HG02610 (cell line): ENCODE measurements at regions not wholly inside any gene's neighbourhood (a gene's known extent, or its start where the extent isn't known, plus 50 kb on each side); places are given as distances from the start of the nearest gene placed in this dataset.

ENCODE experiments used
- ATAC-seq: cut with Tn5 transposase; IDR thresholded peaks from one replicate; pipeline ENCODE4 v1.9.1; 2021; ENCODE audit warnings: mild to moderate bottlenecking, moderate library complexity; ENCODE audit not compliant: unreplicated experiment

GRCh38 chr11:112507281-112507680 is 246.6 kb upstream of the PLET1 start:
- ATAC-seq, result no peak

DNA sequence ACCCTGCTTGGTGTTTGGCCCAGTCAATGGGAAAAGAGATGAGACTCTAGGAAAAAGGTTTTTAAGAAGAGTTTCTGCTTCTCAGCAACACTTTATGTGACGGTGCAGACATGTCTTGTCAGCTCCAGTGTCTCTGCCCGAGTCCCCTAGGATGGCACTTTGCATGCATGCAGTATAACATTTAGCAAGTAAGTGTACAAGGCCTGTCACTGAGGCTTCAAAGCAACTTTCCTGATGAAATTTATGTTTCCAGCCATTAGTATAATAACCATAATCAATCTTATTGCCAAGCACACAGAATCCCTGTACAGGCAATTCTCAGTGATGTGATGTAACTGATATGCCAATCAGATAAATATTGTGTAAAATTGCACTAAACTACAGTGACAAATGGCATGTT is 248.1 kb upstream of the PLET1 start:
- no peak for ATAC-seq

GRCh38 chr11:112509300-112509699 is 248.6 kb upstream of the PLET1 start:
- no peak for ATAC-seq

- ATAC-seq, result no peak
Measured at GRCh38 chr11:112511271-112511670, 250.6 kb upstream of the PLET1 start.

- ATAC-seq, result no peak
Measured at GRCh38 chr11:112511911-112512310, 251.3 kb upstream of the PLET1 start.

DNA sequence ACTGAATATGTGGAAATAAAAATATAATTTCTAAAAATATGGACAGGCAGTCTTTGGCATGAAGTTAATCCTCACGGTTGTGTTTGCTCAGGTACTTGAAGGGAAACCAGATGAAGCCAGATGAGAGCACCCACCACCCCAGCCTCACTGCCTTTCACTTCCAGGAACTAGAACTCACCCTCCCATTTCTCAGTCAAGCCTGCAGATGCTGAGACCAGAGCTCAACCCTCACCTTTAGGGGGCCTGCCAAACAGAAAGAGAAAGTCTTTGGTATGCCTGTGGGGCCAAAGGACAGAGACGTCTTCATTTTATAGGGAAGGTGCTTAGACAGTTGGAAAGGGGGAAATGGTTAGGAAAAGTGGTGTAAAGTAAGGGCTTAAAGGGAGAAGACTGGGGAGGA is 252.8 kb upstream of the PLET1 start:
- ATAC-seq, result no peak

DNA sequence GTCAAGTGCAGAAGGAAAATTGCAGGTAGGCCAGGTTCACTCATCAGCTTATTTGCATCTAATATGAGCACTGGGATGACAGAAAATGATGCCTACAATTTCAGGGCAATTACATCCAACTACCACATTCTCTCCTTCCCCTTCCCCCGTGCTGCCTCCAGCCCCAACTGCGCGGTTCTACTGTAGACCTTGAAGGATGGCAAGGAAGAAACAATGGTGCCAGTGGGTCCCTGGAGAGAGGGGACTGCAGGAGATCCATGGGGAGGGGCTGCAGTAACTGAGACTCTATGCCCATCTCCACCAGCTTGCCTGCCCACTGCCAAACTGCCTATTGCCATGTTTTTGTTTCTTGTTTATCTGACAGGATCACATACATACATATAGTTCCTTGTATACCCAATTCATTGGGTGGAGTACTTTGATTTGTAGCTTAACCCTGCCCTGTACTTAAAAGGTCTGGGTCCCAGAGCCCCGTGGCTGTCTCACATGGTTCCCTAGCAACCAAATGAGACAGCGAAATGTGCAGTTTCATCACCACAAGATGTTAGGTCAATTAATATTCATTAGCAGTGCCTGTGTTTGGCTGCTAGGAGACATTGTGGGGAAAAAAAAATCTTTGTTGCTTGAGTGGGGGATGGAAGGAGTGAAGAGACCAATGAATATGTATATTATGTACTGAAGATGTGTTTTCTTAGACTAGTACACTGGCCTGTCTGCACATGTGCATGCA is 253.5 kb upstream of the PLET1 start:
- no peak for ATAC-seq

GRCh38 chr11:112516261-112516660 is 255.6 kb upstream of the PLET1 start:
- no peak for ATAC-seq

DNA sequence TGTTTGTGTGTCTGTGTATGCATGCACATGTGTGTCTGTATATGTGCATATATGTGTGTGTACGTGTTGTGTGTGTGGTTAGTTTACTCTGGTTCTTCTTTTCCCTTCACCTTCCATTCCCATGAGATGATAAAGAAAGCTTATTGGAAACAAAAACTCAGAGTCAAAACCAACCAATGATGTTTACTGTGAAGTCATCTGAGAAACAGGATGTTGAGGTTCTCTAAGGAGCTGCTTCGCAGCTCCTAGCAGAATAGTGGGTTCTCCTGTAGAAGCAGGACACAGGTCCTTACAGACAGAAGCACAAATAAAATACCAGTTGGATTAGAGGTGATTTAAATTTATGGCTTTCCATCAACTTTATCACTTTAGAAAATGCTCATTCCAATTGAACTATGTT is 256.1 kb upstream of the PLET1 start:
- ATAC-seq, result no peak

DNA sequence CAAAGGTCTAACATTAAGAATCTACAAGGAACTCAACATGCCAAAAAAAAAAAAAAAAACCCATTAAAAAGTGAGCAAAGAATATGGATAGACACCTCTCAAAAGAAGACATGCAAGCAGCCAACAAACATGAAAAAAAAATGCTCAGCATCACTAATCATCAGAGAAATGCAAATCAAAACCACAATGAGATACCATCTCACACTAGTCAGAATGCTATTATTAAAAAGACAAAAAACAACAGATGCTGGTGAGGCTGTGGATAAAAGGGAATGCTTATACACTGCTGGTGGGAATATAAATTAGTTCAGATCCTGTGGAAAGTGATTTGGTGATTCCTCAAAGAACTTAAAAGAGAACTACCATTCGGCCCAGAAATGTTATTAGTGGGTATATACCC is 257.7 kb upstream of the PLET1 start:
- no peak for ATAC-seq

- ATAC-seq, result no peak
Measured at GRCh38 chr11:112519751-112520150, 259.1 kb upstream of the PLET1 start.

DNA sequence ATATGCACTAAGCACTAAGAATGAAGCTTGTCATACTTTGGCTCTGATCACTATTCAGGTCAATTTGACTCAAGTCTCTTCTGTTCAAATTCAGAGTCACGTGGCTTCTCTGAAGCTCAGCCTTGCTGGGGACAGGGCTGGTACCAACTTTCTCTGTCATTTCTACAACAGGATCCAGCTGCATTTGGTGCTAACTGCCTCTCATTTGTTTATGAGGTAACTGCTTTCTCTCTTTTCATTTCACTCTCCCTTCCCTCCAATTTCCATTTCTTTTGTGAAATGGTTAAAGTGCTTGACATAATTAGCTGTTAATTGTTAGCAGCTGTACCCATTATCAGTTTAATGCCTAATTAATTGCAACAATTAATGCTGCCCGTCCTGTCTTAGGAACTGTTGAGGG is 259.7 kb upstream of the PLET1 start:
- no peak for ATAC-seq

GRCh38 chr11:112522536-112522935 is 261.9 kb upstream of the PLET1 start:
- no peak for ATAC-seq

DNA sequence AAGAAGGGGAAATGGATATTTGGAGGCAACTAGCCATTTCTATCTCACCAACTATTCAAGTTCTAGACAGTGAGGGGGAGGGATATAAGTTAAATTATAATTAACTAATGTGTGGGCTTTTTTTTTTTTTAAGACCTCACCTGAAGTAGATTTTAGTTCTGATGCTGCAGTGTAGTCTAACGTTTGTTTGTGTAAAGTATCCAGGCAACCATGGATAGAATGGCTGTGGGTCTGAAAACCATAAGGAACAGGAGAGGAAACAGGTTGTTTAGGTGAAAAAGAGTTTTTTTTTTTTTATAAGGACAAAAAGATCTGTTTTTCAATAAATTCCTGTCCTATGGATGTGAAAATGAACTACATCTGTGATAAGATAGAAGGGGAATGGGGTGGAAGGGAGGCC is 262.4 kb upstream of the PLET1 start:
- ATAC-seq, result no peak

DNA sequence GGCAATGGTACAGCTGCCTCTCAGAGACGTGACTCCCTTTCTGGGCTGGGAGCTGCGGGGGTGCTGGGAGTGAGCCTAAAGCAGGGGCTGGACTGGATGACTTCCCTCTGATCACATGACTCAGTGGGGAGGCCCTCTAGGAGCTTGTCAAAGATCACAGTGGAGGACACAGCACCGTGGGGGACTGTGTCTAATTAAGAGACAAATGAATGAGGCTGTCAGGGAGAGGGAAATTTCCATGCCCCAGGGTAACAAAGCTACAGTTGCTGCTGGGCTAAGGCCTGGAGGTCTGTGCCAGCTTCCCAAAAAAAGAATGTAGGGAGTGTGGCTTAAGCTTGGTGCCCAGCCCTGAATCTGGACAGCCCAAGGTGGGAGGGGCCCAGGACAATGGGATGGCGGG is 262.8 kb upstream of the PLET1 start:
- no peak for ATAC-seq

GRCh38 chr11:112523951-112524350 is 263.3 kb upstream of the PLET1 start:
- no peak for ATAC-seq

DNA sequence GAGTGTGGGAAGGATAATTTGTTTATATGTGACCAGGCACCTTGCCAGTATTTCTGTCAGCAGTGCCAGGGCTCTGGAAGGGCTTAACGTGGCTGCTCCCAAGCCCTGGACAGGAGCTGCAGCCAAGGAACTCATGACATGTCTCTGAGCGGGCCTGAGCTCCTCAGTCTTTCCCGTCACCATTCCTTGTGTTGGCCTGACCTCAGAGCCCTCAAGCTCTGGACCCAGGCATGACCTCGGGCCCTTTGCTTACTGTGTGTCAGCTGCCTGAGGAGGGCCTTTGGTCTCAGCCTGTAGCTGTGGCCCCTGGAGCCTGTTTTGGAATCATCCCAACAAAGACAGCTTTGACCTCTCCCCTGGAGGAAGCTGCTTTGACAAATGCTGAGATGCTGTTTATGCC is 264.1 kb upstream of the PLET1 start:
- no peak for ATAC-seq

DNA sequence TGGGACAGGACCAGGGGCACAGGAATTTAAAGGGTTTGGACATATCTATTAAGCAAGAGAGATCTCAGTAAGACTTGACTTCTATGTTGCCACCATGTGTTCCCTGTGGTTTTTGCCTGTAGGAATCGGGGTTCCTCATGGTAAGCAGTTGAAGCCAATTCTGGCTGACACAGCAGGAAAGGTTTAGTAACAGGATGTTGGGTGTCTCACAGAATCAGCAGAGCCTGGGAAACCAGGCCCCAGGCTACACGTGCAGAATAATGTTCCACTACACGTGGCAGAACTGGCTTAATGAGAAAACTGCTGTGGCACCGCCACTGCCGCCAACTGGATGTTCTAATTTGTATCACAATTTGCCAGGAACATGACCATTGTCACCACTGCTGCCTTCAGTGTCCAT is 264.6 kb upstream of the PLET1 start:
- ATAC-seq, result no peak

- no peak for ATAC-seq
Measured at GRCh38 chr11:112525844-112526590, 265.4 kb upstream of the PLET1 start.

GRCh38 chr11:112526699-112527416 is 266.2 kb upstream of the PLET1 start:
- ATAC-seq, result no peak

DNA sequence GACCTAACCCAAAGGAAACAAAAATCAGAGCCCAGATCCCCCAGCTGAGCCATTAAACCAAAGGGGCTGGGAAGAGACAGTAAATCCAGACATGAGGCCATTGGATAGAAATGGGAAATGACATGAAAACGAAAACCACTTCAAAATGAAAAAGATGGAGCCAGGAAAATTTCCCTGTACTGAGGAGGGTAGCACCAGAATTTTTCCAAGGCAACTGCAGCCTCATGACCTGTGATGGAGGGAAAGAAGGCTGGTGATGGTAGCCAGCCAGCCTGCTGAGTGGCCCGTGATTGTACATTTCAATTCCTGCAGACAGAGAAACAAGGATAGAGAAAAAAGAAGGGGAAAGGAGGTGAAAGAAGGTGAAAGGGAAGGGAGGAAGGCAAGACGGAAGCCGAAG is 268.4 kb upstream of the PLET1 start:
- no peak for ATAC-seq

GRCh38 chr11:112532506-112532905 is 271.8 kb upstream of the PLET1 start:
- ATAC-seq, result no peak
